HG03066 (cell line): ENCODE measurements at regions not wholly inside any gene's neighbourhood (a gene's known extent, or its start where the extent isn't known, plus 50 kb on each side); places are given as distances from the start of the nearest gene placed in this dataset.

Experiments
- ATAC-seq: cut with Tn5 transposase; IDR thresholded peaks from one replicate; pipeline ENCODE4 v1.9.1; 2021; ENCODE audit warnings: low read depth; ENCODE audit not compliant: unreplicated experiment

DNA sequence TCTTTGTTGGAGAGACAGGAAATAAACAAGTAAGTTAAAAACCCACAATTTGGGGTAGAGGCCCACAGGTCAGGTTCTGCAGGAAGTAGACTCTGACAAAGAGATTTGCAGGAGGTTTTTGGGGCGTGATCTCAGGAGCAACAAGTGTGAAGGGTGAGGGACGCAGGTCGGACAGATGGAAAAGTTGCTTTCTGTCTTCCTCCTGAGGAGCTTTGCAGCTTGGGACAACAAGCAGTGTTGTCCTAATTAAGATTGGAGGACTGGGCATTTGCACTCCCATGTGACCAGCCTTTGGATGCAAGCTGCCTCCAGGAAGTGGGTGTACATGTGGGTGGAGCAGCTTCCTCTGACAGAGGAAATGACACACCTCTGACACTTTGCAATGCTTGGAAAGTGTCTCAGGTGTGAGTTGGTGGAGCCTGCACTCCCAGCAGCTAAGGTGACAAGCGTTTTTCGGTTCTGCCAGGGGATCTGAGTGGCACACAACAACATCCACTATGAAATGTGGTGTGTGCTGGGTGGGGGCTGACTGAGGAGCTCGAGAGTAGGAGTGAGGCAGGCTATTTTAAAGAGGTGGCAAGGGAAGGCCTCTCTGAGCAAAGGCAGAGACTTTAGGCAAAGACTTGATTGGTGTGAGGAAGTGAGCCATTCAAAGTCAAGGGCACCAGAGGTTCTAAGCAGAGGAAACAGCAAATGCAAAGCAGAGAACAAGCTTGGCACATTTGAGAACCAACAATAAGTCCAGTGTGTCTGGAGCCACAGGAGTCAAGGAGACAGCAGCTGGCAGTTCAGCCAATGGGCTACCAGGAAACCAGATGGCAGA is 339.8 kb upstream of the GATB start:
- ATAC-seq, result no peak

DNA sequence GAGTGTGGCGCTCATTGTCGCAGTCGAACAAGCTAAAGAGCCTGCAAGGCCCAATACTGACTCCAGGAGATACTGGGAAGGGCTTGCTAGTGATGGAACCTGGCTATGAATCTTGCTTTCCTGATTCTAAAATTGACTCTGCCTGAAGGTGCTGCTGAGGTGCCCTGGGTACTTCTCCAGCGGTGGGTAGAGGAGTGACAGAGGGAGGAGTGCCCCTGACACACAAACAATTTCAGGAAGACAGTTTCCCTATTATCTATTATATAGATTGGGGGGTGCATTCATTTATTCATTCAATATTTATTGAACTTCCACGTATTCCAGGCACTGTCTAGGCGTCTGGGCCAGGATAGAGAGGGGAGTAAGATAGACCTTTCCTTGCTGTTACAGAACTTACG is 339.2 kb upstream of the GATB start:
- ATAC-seq, result no peak

GRCh38 chr4:152099555-152099954 is 338.7 kb upstream of the GATB start:
- ATAC-seq, result no peak

GRCh38 chr4:152099061-152099425 is 338.2 kb upstream of the GATB start:
- no peak for ATAC-seq

DNA sequence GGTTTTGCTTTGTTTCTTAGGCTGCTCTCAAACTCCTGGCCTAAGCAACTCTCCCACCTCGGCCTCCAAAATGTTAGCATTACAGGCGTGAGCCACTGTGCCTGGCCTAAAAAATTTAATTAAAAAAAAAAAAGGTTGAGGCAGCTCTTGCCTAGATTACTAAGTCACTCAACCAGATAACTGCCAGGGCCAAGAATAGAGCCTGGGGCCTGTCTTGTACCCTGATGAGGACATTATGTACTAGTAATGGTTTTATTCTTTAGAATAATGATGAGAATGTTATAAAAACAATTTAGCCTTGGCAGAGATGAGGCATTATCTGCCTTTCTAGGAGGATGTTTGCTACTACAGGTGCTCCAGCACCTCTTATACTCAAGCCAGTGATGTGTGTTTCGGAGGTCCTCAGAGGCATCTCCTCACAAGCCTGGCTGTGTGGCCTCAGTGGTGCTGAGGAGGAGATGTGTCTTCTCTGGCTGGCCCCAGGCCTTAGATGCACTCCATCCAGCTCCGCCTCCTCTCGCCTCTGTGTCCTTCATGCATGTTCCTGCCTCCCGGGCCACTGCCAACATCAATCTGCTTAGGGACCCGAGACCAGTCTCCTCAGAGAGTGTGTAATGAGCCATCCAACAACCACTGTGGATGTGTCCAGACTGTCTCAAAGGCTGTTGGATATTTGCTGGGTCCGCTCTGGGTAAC is 337.7 kb upstream of the GATB start:
- no peak for ATAC-seq

DNA sequence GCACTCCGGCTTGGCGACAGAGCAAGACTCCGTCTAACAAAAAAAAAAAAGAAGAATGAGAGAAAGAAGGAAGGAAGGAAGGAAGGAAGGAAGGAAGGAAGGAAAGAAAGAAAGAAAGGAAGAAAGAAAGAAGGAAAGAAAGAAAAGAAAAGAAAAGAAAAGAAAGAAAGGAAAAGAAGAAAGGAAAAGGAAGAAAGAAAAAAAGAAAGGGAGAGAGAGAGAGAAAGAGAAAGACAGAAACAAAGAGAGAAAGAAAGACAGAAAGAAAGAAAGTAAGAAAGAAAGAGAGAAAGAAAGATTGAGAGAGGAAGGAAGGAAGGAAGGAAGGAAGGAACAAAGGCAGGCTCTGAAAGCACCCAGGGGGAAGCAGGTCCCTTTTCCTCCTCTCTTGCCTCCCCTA is 336.6 kb upstream of the GATB start:
- ATAC-seq, result no peak

DNA sequence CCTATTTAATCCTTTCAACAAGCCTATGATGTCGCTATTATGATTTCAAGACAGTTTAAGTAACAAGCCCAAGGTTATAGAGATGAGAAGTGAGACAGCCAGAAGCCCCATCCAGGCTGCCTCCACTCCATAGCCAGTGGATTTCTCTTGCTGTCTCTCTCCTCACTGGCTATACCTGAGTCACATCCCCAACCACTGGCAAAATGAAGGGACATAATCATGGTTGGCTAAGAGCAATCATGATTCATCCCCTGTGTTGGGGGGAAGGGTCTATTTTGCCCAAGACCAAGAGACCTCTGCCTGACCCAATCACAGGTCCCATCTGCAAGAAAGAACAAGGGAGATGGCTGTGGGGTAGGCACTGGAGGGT is 334.9 kb upstream of the GATB start:
- ATAC-seq, result no peak

GRCh38 chr4:152094970-152095700 is 334.3 kb upstream of the GATB start:
- no peak for ATAC-seq

DNA sequence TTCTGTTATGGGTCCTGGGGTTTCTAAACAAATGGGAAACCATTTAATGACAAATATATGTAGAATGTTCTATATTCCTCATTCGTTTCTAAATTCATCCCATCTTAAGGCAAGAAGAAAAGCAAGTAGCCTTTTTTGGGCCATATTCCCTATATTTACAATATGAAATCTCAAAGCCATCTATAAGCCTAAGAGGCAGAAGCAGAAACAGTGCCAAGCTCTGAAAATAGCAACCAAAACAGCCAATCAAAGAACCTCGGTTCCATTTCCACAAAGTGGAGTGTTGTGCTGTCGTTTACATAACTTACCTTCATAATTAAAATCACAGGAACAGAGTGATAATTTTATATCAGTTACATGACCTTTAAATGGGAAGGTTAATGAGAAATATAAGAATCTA is 330.6 kb upstream of the GATB start:
- no peak for ATAC-seq

- ATAC-seq, result no peak
These were observed 329.7 kb upstream of the GATB start for GRCh38 chr4:152090543-152090942.

DNA sequence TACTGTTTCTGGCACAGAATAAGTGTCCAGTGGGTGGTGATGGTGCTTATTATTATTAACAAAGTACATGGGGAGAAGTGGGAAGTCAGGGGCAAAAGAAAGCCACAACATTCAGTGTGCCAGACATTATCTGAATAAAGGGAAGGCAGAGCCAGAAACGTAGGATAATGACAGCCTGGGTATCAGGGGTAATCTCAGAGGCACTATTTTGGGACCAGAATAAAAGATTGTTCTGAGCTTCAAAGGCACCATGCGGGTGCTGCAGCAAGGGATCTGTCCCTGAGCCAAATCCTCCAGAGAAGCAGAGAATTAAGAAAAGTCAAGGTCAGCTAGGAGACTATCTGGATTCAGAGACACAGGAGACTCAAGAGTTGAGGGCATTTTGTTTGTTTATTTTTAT is 328.8 kb upstream of the GATB start:
- no peak for ATAC-seq

GRCh38 chr4:152087335-152087734 is 326.5 kb upstream of the GATB start:
- no peak for ATAC-seq

DNA sequence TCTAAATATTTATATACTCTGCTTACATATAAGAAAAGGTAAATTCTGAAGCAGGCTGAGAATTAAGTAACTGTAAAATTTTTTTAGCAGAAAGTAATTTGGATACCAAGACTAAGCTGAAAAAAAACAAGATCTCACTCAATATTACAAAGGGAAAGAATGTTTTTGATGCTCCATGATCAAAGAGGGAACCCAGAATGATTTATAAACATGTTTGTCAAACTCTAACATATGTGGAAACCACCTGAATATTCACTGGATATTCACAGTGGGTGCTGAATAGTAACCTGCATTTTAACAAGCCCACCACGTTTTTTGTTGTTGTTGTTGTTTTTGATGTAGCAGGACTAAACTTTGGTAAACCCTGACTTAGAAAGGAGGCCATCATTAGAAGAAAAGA is 324.9 kb upstream of the GATB start:
- no peak for ATAC-seq

GRCh38 chr4:152083338-152083737 is 322.5 kb upstream of the GATB start:
- ATAC-seq, result no peak

- ATAC-seq, result no peak
These were observed 320.2 kb upstream of the GATB start for GRCh38 chr4:152081024-152081423.

DNA sequence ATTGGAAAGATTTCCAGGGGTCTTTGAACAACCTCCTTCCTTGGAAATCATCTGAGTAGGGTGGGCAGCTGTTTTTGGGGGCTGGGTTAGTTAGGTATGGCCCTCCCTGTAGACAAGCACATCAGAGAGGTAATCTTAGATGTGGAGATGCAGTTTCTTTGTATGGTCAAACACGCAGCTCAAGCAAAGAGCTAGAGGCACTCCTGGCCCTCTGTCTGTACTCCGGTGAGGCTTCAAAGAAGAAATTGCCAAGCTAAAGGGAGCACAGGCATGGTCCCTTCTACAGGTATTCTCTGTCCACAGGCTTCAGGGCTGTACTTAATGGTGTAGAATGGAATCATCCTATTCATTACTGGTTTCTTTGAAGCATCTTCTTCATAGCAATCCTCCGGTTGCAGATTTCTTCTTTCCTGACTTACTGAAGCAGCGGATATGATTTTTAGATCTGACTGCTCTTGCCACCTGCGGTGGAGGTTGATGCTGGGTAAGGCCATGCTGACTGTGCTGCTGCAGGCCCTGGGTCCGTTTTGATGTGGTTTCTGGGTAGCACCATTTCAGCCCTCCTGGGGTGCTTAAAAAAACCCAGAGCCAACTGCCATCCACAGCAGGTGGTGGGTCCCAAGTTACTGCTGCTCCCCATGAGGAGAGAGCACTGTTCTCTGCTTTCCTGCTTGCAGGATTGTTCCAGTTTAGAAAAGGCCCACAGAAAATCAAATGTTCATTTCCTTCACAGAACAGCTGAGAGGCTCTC is 318.9 kb upstream of the GATB start:
- ATAC-seq, result no peak

DNA sequence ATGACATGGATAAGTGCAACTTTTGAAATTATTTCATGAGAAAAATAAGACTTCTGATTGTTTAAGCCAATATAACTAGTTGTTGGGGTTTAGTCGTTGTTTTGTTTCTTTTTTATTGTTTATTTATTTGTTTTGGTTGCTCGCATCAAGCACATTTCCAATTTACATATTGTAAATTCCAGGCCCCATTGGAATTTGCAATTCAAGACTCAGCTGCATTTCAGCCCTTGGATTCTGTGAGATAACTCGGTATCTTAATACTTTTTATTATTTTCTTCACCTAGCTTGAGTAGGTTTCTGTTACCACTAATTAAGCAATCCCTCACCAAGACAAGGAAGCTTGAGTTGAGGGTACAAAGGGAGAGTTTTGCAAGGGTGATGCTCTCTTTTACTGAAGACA is 318.3 kb upstream of the GATB start:
- no peak for ATAC-seq

- ATAC-seq, result no peak
These were observed 316.8 kb upstream of the GATB start for GRCh38 chr4:152077582-152077981.

- no peak for ATAC-seq
These were observed 314.6 kb upstream of the GATB start for GRCh38 chr4:152075253-152075928.

DNA sequence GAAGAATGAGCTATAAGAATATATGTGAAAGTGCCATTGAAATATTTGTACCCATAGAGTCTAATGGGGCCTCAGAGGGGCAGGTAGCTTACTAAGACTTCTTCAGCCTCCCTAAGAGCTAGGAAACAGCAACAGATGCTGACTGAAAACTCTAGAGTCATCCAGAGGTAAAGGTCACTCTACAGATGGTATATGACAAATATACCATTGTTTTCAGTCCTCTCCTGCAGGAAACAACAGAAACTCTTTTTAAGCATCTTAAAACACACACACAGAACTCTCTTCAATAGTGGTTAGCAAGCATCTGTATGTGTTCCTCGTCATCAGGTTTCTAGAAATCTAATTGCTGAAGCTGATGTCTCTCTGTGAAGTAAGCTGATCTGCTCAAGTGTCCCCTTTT is 313.8 kb upstream of the GATB start:
- ATAC-seq, result no peak

DNA sequence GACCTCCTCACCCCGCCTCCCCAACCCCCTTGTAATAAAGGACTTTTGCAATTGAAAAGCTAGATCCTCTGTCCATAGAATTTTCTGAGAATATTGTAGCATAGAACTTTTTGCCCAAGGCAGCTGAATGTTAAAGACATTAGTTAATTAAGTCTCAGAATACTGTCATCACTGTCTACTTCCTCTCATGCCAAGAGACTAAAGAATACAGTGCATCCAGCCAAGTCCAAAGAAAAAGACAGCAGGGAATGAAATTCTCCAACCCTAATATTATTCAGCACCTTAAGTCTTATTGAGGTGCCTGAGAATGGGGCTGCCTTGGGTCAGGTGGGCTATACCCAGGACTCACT is 313.3 kb upstream of the GATB start:
- ATAC-seq, result no peak
